H9 (cell line): ENCODE measurements at regions not wholly inside any gene's neighbourhood (a gene's known extent, or its start where the extent isn't known, plus 50 kb on each side); places are given as distances from the start of the nearest gene placed in this dataset.
A peak's percentile ranks its signal among the peaks of the same experiment; 100 is the strongest.
"Not testable (repeated sequence)": the region's sequence is repeated elsewhere in the genome, so short reads cannot be mapped to it uniquely, and the experiment has no call there.

ENCODE experiments used
- DNase-seq: peaks from one replicate; pipeline ENCODE4 v3.0.0-alpha.2; 2017
- H2AFZ ChIP-seq: one replicate; pipeline ENCODE4 v1.6.1; 2013; ENCODE audit warnings: mild to moderate bottlenecking, low read length, control low read depth, moderate library complexity
- H2AK5ac ChIP-seq: 2 replicates; pipeline ENCODE4 v1.6.1; 2013; ENCODE audit warnings: low read length, control low read depth, mixed read lengths; ENCODE audit not compliant: insufficient read length
- H2BK120ac ChIP-seq: one replicate; pipeline ENCODE4 v1.6.1; 2013; ENCODE audit warnings: low read depth, mild to moderate bottlenecking, low read length, control low read depth, inconsistent platforms; ENCODE audit not compliant: poor library complexity, severe bottlenecking
- H2BK12ac ChIP-seq: 2 replicates; pipeline ENCODE4 v1.6.1; 2013; ENCODE audit warnings: low read length, control low read depth, mixed read lengths, low read depth; ENCODE audit not compliant: insufficient read length
- H2BK15ac ChIP-seq: 2 replicates; pipeline ENCODE4 v1.6.1; 2013; ENCODE audit warnings: low read depth, low read length, control low read depth
- H2BK20ac ChIP-seq: one replicate; pipeline ENCODE4 v1.6.1; 2013; ENCODE audit warnings: low read depth, mild to moderate bottlenecking, low read length, control low read depth, inconsistent platforms; ENCODE audit not compliant: poor library complexity, severe bottlenecking
- H2BK5ac ChIP-seq: 2 replicates; pipeline ENCODE4 v1.6.1; 2013; ENCODE audit warnings: low read length, control low read depth, mixed read lengths; ENCODE audit not compliant: insufficient read length
- H3K14ac ChIP-seq: 2 replicates; pipeline ENCODE4 v1.6.1; 2013; ENCODE audit warnings: low read length, control low read depth; ENCODE audit not compliant: insufficient read depth
- H3K18ac ChIP-seq: 2 replicates; pipeline ENCODE4 v1.6.1; 2013; ENCODE audit warnings: low read depth, mild to moderate bottlenecking, mixed read lengths, low read length, control low read depth; ENCODE audit not compliant: insufficient read length
- H3K23ac ChIP-seq: 2 replicates; pipeline ENCODE4 v1.6.1; 2013; ENCODE audit warnings: low read length, control low read depth, mixed read lengths, low read depth; ENCODE audit not compliant: insufficient read length
- H3K23me2 ChIP-seq: 2 replicates; pipeline ENCODE4 v1.6.1; 2013; ENCODE audit warnings: low read depth, mild to moderate bottlenecking, mixed read lengths, low read length, control low read depth; ENCODE audit not compliant: insufficient read length, poor library complexity, severe bottlenecking
- H3K27ac ChIP-seq: 2 replicates; pipeline ENCODE4 v1.5.1; 2013; ENCODE audit warnings: low read length, control low read depth, mixed read lengths, low read depth; ENCODE audit not compliant: insufficient read length
- H3K27me3 ChIP-seq: 2 replicates; pipeline ENCODE4 v1.6.1; 2013; ENCODE audit warnings: low read length, control low read depth, inconsistent platforms; ENCODE audit not compliant: insufficient read depth
- H3K4ac ChIP-seq: 2 replicates; pipeline ENCODE4 v1.6.1; 2013; ENCODE audit warnings: low read depth, mild to moderate bottlenecking, control low read depth, inconsistent platforms, low read length, moderate library complexity
- H3K4me1 ChIP-seq: 2 replicates; pipeline ENCODE4 v1.6.1; 2013; ENCODE audit warnings: low read length, control low read depth, inconsistent platforms; ENCODE audit not compliant: insufficient read depth
- H3K4me2 ChIP-seq: 2 replicates; pipeline ENCODE4 v1.6.1; 2013; ENCODE audit warnings: low read length, control low read depth, mixed read lengths; ENCODE audit not compliant: insufficient read length, insufficient read depth
- H3K56ac ChIP-seq: 2 replicates; pipeline ENCODE4 v1.6.1; 2013; ENCODE audit warnings: low read depth, mild to moderate bottlenecking, mixed read lengths, low read length, control low read depth; ENCODE audit not compliant: insufficient read length
- H3K79me1 ChIP-seq: 2 replicates; pipeline ENCODE4 v1.6.1; 2013; ENCODE audit warnings: low read depth, mild to moderate bottlenecking, moderate library complexity, low read length, control low read depth, inconsistent platforms; ENCODE audit not compliant: insufficient read depth, poor library complexity, severe bottlenecking
- H3K79me2 ChIP-seq: 2 replicates; pipeline ENCODE4 v1.6.1; 2013; ENCODE audit warnings: low read length, control low read depth, inconsistent platforms; ENCODE audit not compliant: insufficient read depth
- H3K9ac ChIP-seq: 2 replicates; pipeline ENCODE4 v1.6.1; 2013; ENCODE audit warnings: low read length, control low read depth, mixed read lengths; ENCODE audit not compliant: insufficient read length; ENCODE audit errors: extremely low read depth
- H3K9me3 ChIP-seq: one replicate; pipeline ENCODE4 v1.6.1; 2013; ENCODE audit warnings: low read depth, low read length, inconsistent platforms; ENCODE audit not compliant: control insufficient read depth
- H3T11ph ChIP-seq: one replicate; pipeline ENCODE4 v1.6.1; 2013; ENCODE audit warnings: mild to moderate bottlenecking, low read length, control low read depth, inconsistent platforms
- H4K20me1 ChIP-seq: one replicate; pipeline ENCODE4 v1.6.1; 2013; ENCODE audit not compliant: control insufficient read depth, insufficient read length, insufficient read depth
- H4K5ac ChIP-seq: 2 replicates; pipeline ENCODE4 v1.6.1; 2013; ENCODE audit warnings: low read depth, mild to moderate bottlenecking, mixed read lengths, low read length, control low read depth; ENCODE audit not compliant: insufficient read length
- H4K8ac ChIP-seq: replicated peaks from 2 replicates; pipeline ENCODE4 v1.6.1; 2013; ENCODE audit warnings: low read length, control low read depth, mixed read lengths, low read depth; ENCODE audit not compliant: insufficient read length
- H4K91ac ChIP-seq: 2 replicates; pipeline ENCODE4 v1.6.1; 2013; ENCODE audit warnings: low read depth, mild to moderate bottlenecking, moderate library complexity, mixed read lengths, low read length, control low read depth; ENCODE audit not compliant: insufficient read length
- H3K27ac Mint-ChIP-seq, 3 experiments: 2 replicates in 2 of 3; 3 replicates in 1 of 3; pipeline ENCODE4 v1.8.0; 2020 to 2021; ENCODE audit warnings: mixed read lengths in 3 of 3, mild to moderate bottlenecking in 1 of 3, moderate library complexity in 1 of 3
- H3K27me3 Mint-ChIP-seq: 2 replicates; pipeline ENCODE4 v1.8.0; 2021; ENCODE audit warnings: low read depth, mild to moderate bottlenecking, moderate library complexity, mixed read lengths
- H3K36me3 Mint-ChIP-seq, 3 experiments: 2 replicates in 2 of 3; 3 replicates in 1 of 3; pipeline ENCODE4 v1.8.0; 2020 to 2021; ENCODE audit warnings: low read depth in 3 of 3, mixed read lengths in 3 of 3; ENCODE audit not compliant: insufficient read depth in 1 of 3
- H3K4me1 Mint-ChIP-seq, 2 experiments: 2 replicates each; pipeline ENCODE4 v1.8.0; 2020; ENCODE audit warnings: mixed read lengths in 2 of 2
- H3K4me3 Mint-ChIP-seq, 2 experiments: 2 replicates in 1 of 2; 3 replicates in 1 of 2; pipeline ENCODE4 v1.8.0; 2020 to 2021; ENCODE audit warnings: mild to moderate bottlenecking in 2 of 2, mixed read lengths in 2 of 2, moderate library complexity in 1 of 2
- H3K9me3 Mint-ChIP-seq, 2 experiments: 2 replicates in 1 of 2; 3 replicates in 1 of 2; pipeline ENCODE4 v1.8.0; 2020; ENCODE audit warnings: mild to moderate bottlenecking in 2 of 2, mixed read lengths in 2 of 2, moderate library complexity in 1 of 2
- WGBS: extraction: QIAGEN DNeasy Blood & Tissue Kit; methylation state at CpG from one replicate; pipeline ENCODE4 v1.1.7; 2013; ENCODE audit warnings: missing lambda C conversion rate, low lambda C conversion rate, mixed read lengths; ENCODE audit not compliant: insufficient read length; ENCODE audit errors: extremely low coverage; 5-methylcytosine and 5-hydroxymethylcytosine counted together
- TF ChIP-seq, protein P1 (sequence below): fragments of 200-600 bp; sonication (generic); conservative IDR thresholded peaks from 3 replicates; pipeline ENCODE4 v1.8.0; 2021; ENCODE audit warnings: antibody characterized with exemption, mild to moderate bottlenecking

DNA sequence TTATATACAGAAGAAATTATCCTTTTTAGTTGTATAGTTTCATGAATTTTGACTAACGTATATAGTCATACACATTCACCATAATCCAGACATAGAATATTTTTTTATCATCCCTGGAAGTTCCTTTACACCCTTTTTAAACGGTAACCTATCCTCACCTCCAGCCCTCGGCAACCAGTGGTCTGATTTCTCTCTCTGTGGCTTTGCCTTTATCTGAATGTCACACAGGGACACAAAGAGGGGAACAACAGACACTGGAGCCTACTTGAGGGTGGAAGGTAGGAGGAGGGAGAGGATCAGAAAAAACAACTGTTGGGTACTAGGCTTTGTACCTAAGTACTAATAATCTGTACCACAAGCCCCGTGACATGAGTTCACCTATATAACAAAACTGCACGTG lies 191.9 kb downstream of the MC4R start:
- Histone ChIP-seq H3K18ac (no peak overlapping the region), H3K56ac (no peak overlapping the region), H3K9ac (no peak overlapping the region), H2AFZ (no peak overlapping the region), H4K5ac (no peak overlapping the region), H2BK120ac (no peak overlapping the region), H3K9me3 (no peaks in the 10 kb centered on the region), H2AK5ac (no peak overlapping the region), H3K4me2 (no peak overlapping the region), H3K27me3 (no peaks in the 10 kb centered on the region), H3K23me2 (no peaks in the 10 kb centered on the region), H3K79me1 (no peaks in the 10 kb centered on the region), H2BK20ac (no peak overlapping the region), H3K79me2 (no peaks in the 10 kb centered on the region), H2BK5ac (no peak overlapping the region), H3T11ph (no peak overlapping the region), H3K4me1 (no peaks in the 10 kb centered on the region), H3K14ac (no peak overlapping the region), H3K27ac (no peak overlapping the region), H3K23ac (no peak overlapping the region), H2BK12ac (no peak overlapping the region), H3K4ac (no peak overlapping the region), H4K91ac (no peak overlapping the region), H4K8ac (no peak overlapping the region), H4K20me1 (no peaks in the 10 kb centered on the region), H2BK15ac (no peak overlapping the region)
- H3K4me1 Mint-ChIP-seq = peaks cover 0 to 5% of the 10 kb centered on the region in 2 experiments; a peak in 2 of 4 replicates
- no peak for DNase-seq
- H3K4me3 Mint-ChIP-seq = no peak overlapping the region
- no peaks in the 10 kb centered on the region for H3K9me3 Mint-ChIP-seq
- H3K27me3 Mint-ChIP-seq = no peaks in the 10 kb centered on the region
- H3K36me3 Mint-ChIP-seq = no peaks in the 10 kb centered on the region
- H3K27ac Mint-ChIP-seq = peak overlapping the region in 1 of 3 experiments; percentile 39; a peak in 1 of 7 replicates
- no CpG with 5 or more reads among the region's 5 CpGs for WGBS
- TF ChIP-seq, protein P1, sequence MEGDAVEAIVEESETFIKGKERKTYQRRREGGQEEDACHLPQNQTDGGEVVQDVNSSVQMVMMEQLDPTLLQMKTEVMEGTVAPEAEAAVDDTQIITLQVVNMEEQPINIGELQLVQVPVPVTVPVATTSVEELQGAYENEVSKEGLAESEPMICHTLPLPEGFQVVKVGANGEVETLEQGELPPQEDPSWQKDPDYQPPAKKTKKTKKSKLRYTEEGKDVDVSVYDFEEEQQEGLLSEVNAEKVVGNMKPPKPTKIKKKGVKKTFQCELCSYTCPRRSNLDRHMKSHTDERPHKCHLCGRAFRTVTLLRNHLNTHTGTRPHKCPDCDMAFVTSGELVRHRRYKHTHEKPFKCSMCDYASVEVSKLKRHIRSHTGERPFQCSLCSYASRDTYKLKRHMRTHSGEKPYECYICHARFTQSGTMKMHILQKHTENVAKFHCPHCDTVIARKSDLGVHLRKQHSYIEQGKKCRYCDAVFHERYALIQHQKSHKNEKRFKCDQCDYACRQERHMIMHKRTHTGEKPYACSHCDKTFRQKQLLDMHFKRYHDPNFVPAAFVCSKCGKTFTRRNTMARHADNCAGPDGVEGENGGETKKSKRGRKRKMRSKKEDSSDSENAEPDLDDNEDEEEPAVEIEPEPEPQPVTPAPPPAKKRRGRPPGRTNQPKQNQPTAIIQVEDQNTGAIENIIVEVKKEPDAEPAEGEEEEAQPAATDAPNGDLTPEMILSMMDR = no peak

DNA sequence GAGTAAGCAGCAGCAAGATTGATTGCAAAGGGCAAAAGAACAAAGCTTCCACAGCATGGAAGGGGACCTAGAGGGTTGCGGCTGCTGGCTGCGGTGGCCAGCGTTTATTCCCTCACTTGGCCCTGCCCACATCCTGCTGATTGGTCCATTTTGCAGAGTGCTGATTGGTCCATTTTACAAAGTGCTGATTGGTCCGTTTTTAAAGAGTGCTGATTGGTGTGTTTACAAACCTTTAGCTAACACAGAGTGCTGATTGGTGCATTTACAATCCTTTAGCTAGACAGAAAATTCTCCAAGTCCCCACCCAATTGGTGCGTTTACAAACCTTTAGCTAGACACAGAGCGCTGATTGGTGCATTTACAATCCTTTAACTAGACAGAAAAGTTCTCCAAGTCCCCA lies 194.4 kb downstream of the MC4R start:
- H3K4me1 ChIP-seq, H3K36me3 Mint-ChIP-seq, H2BK120ac ChIP-seq, H3K9me3 Mint-ChIP-seq, H4K8ac ChIP-seq, H2BK20ac ChIP-seq, H3K4me2 ChIP-seq, DNase-seq, H3T11ph ChIP-seq, H3K27me3 ChIP-seq, H3K79me1 ChIP-seq, H3K18ac ChIP-seq, H3K4me3 Mint-ChIP-seq, H4K20me1 ChIP-seq, H3K27ac ChIP-seq, H3K4ac ChIP-seq, H4K5ac ChIP-seq, H2AFZ ChIP-seq, H3K79me2 ChIP-seq, H2BK15ac ChIP-seq, H3K23ac ChIP-seq, H3K14ac ChIP-seq, H2BK5ac ChIP-seq, H3K27ac Mint-ChIP-seq, H3K27me3 Mint-ChIP-seq, H3K23me2 ChIP-seq, H3K9me3 ChIP-seq, H3K9ac ChIP-seq, H3K4me1 Mint-ChIP-seq, H2AK5ac ChIP-seq, H3K56ac ChIP-seq, H2BK12ac ChIP-seq, H4K91ac ChIP-seq: not testable (repeated sequence)
- WGBS = no CpG with 5 or more reads among the region's 6 CpGs
